ENCODE measurements at regions not wholly inside any gene's neighbourhood (a gene's known extent, or its start where the extent isn't known, plus 50 kb on each side); places are given as distances from the start of the nearest gene placed in this dataset.

- DNase-seq, result peak in 4 of 6 experiments; percentile 6 to 54 (median 14)
Observed at GRCh38 chr9:107172160-107172978, 110.7 kb upstream of the RAD23B start.

- DNase-seq, result no peak
Observed at GRCh38 chr9:107172979-107173347, 110.1 kb upstream of the RAD23B start.

- DNase-seq, result no peak
Observed at GRCh38 chr9:107173422-107174180, 109.5 kb upstream of the RAD23B start.

- DNase-seq, result no peak
Observed at GRCh38 chr9:107174441-107174840, 108.6 kb upstream of the RAD23B start.

GRCh38 chr9:107175041-107175440, 108.0 kb upstream of the RAD23B start:
- no peak for DNase-seq

- DNase-seq, result no peak
Observed at GRCh38 chr9:107175816-107176435, 107.2 kb upstream of the RAD23B start.

- no peak for DNase-seq
Observed at GRCh38 chr9:107176436-107177151, 106.5 kb upstream of the RAD23B start.

GRCh38 chr9:107177243-107177839, 105.7 kb upstream of the RAD23B start:
- DNase-seq, result no peak

- no peak for DNase-seq
Observed at GRCh38 chr9:107177857-107178256, 105.2 kb upstream of the RAD23B start.

- DNase-seq, result no peak
Observed at GRCh38 chr9:107178293-107178692, 104.8 kb upstream of the RAD23B start.

- DNase-seq, result no peak
Observed at GRCh38 chr9:107180206-107180605, 102.9 kb upstream of the RAD23B start.

- DNase-seq, result no peak
Observed at GRCh38 chr9:107183176-107183575, 99.9 kb upstream of the RAD23B start.

- DNase-seq, result no peak
Observed at GRCh38 chr9:107188376-107188775, 94.7 kb upstream of the RAD23B start.

GRCh38 chr9:107190061-107190935, 92.8 kb upstream of the RAD23B start:
- no peak for DNase-seq

- no peak for DNase-seq
Observed at GRCh38 chr9:107190936-107191290, 92.2 kb upstream of the RAD23B start.

GRCh38 chr9:107193251-107193650, 89.8 kb upstream of the RAD23B start:
- no peak for DNase-seq

- DNase-seq, result no peak
Observed at GRCh38 chr9:107198718-107199117, 84.4 kb upstream of the RAD23B start.

GRCh38 chr9:107208121-107208520, 75.0 kb upstream of the RAD23B start:
- no peak for DNase-seq

GRCh38 chr9:107210775-107211174, 72.3 kb upstream of the RAD23B start:
- no peak for DNase-seq

- no peak for DNase-seq
Observed at GRCh38 chr9:107211284-107211923, 71.7 kb upstream of the RAD23B start.

- DNase-seq, result no peak
Observed at GRCh38 chr9:107212613-107213012, 70.5 kb upstream of the RAD23B start.

Data from stimulated activated naive CD4-positive, alpha-beta T cell (primary cell).